Peyer's patch (tissue), 4 donors: ENCODE measurements at regions not wholly inside any gene's neighbourhood (a gene's known extent, or its start where the extent isn't known, plus 50 kb on each side); places are given as distances from the start of the nearest gene placed in this dataset.

Source experiments
- POLR2A ChIP-seq, 2 donors: fragments of 450-650 bp; IDR thresholded peaks; one replicate each; pipeline ENCODE4 v1.5.1; 2017; ENCODE audit warnings: antibody characterized with exemption in 2 of 2, mild to moderate bottlenecking in 2 of 2, moderate library complexity in 2 of 2
- TF ChIP-seq, protein P1 (sequence below), 6 experiments: fragments of 450-650 bp in 4 of 6; fragments of 200-600 bp in 2 of 6; sonication (generic) in 1 of 6; IDR thresholded peaks; one replicate each; pipeline ENCODE4 v1.5.1; 2017 to 2019; ENCODE audit warnings: antibody characterized with exemption in 6 of 6, mild to moderate bottlenecking in 3 of 6, moderate library complexity in 1 of 6

DNA sequence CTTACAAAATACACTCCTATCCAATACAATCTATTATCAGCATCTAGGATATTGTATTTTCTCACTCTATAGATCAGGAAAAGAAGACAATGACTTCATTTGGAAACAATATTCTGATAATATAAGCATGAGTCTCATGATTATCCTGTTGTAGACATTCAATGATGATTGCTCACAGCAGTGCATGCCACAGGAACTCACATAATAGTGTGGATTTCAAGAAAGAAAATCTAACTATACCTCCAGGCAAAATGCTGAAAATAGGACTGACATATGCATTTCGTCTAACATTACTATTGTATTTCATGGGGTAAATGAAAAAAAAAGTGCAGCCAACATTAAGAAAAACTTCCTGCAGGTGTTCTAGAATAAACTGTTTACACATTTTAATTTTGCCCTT is 122.6 kb downstream of the POSTN start:
- no peak for TF ChIP-seq POLR2A (IDR thresholded peaks at IDR 0.05)
- TF ChIP-seq, protein P1, sequence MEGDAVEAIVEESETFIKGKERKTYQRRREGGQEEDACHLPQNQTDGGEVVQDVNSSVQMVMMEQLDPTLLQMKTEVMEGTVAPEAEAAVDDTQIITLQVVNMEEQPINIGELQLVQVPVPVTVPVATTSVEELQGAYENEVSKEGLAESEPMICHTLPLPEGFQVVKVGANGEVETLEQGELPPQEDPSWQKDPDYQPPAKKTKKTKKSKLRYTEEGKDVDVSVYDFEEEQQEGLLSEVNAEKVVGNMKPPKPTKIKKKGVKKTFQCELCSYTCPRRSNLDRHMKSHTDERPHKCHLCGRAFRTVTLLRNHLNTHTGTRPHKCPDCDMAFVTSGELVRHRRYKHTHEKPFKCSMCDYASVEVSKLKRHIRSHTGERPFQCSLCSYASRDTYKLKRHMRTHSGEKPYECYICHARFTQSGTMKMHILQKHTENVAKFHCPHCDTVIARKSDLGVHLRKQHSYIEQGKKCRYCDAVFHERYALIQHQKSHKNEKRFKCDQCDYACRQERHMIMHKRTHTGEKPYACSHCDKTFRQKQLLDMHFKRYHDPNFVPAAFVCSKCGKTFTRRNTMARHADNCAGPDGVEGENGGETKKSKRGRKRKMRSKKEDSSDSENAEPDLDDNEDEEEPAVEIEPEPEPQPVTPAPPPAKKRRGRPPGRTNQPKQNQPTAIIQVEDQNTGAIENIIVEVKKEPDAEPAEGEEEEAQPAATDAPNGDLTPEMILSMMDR (IDR thresholded peaks at IDR 0.05) = no peak
